ENCODE measurements at regions not wholly inside any gene's neighbourhood (a gene's known extent, or its start where the extent isn't known, plus 50 kb on each side); places are given as distances from the start of the nearest gene placed in this dataset.

DNA sequence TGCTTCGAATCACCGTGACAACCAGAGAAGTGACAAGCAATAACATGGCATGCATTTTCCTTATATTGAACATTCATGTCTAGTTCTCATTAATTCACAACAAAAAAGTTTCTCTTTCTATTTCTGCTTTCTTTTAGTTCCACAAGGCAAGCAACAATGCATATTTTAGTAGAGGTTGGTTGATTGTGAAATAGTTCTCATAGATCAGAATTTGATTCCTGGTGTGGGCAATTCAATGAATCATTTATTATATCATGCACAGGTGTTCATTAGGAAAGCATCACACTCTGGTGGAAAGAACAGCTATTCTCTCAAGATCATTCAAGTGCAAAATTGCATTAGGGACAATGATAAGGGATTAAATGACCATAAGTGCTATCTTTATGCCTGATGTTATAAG is 980.9 kb downstream of the BRINP3 start:
- TF ChIP-seq, protein P1, sequence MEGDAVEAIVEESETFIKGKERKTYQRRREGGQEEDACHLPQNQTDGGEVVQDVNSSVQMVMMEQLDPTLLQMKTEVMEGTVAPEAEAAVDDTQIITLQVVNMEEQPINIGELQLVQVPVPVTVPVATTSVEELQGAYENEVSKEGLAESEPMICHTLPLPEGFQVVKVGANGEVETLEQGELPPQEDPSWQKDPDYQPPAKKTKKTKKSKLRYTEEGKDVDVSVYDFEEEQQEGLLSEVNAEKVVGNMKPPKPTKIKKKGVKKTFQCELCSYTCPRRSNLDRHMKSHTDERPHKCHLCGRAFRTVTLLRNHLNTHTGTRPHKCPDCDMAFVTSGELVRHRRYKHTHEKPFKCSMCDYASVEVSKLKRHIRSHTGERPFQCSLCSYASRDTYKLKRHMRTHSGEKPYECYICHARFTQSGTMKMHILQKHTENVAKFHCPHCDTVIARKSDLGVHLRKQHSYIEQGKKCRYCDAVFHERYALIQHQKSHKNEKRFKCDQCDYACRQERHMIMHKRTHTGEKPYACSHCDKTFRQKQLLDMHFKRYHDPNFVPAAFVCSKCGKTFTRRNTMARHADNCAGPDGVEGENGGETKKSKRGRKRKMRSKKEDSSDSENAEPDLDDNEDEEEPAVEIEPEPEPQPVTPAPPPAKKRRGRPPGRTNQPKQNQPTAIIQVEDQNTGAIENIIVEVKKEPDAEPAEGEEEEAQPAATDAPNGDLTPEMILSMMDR (IDR thresholded peaks at IDR 0.05), result no peak
- TF ChIP-seq POLR2A (IDR thresholded peaks at IDR 0.05), result no peak
